PC-3 (cell line): ENCODE measurements at regions not wholly inside any gene's neighbourhood (a gene's known extent, or its start where the extent isn't known, plus 50 kb on each side); places are given as distances from the start of the nearest gene placed in this dataset.

ENCODE experiments used
- ATAC-seq: fragments of 200-7000 bp; cut with Tn5 transposase; 2 replicates; pipeline ENCODE4 v1.9.1; 2020; ENCODE audit warnings: mild to moderate bottlenecking, moderate library complexity
- BruUV-seq: library from RNA; stranded (reverse); fragments of 400-500 nt; replicated peaks from 2 replicates; lab custom pipeline; 2021; lab: Mats Ljungman, UMichigan
- CTCF ChIA-PET: fragments of 300-600 bp; sonication (Branson Sonifier 250); formaldehyde crosslinking; loops from one replicate; lab custom pipeline; 2022; ENCODE audit warnings: antibody characterized with exemption; lab: Charles Lee
- POLR2A ChIA-PET: fragments of 300-600 bp; sonication (Branson Sonifier 250); formaldehyde crosslinking; loops from one replicate; lab custom pipeline; 2022; ENCODE audit warnings: antibody characterized with exemption; ENCODE audit not compliant: unreplicated experiment; lab: Charles Lee
- DNase-seq: peaks from one replicate; pipeline ENCODE4 v3.0.0-alpha.2; 2015
- H2AFZ ChIP-seq: fragments of 300-600 bp; sonication (generic); 2 replicates; pipeline ENCODE4 v1.6.0; 2016; ENCODE audit warnings: antibody characterized with exemption, low read length
- H3F3A ChIP-seq: fragments of 300-600 bp; sonication (generic); one replicate; pipeline ENCODE4 v1.6.0; 2017; ENCODE audit warnings: antibody characterized with exemption, low read length, control low read depth, mild to moderate bottlenecking; ENCODE audit not compliant: unreplicated experiment
- H3K27ac ChIP-seq: fragments of 300-600 bp; sonication (generic); 2 replicates; pipeline ENCODE4 v1.5.1; 2016; ENCODE audit warnings: mild to moderate bottlenecking, low read length
- H3K27me3 ChIP-seq: fragments of 300-600 bp; sonication (generic); 2 replicates; pipeline ENCODE4 v1.6.1; 2016; ENCODE audit warnings: low read length, mixed read lengths
- H3K36me3 ChIP-seq: fragments of 300-600 bp; sonication (generic); 2 replicates; pipeline ENCODE4 v1.6.1; 2016; ENCODE audit warnings: low read depth, mixed run types, low read length, mixed read lengths
- H3K4me1 ChIP-seq: fragments of 300-600 bp; sonication (generic); 2 replicates; pipeline ENCODE4 v1.5.1; 2016; ENCODE audit warnings: low read length; ENCODE audit not compliant: insufficient read depth
- H3K4me2 ChIP-seq: fragments of 300-600 bp; sonication (generic); 2 replicates; pipeline ENCODE4 v1.6.0; 2016; ENCODE audit warnings: low read length
- H3K4me3 ChIP-seq: fragments of 300-600 bp; sonication (generic); 2 replicates; pipeline ENCODE4 v1.5.1; 2016; ENCODE audit warnings: mild to moderate bottlenecking, low read length, mixed read lengths
- H3K79me2 ChIP-seq: fragments of 300-600 bp; sonication (generic); 2 replicates; pipeline ENCODE4 v1.6.1; 2017; ENCODE audit warnings: low read length, mixed read lengths
- H3K9ac ChIP-seq: fragments of 300-600 bp; sonication (generic); 2 replicates; pipeline ENCODE4 v1.6.0; 2016; ENCODE audit warnings: mild to moderate bottlenecking, low read length
- H3K9me2 ChIP-seq: fragments of 300-600 bp; sonication (generic); replicated peaks from 2 replicates; pipeline ENCODE4 v1.6.1; 2016; ENCODE audit warnings: mixed run types, low read length, mixed read lengths
- H3K9me3 ChIP-seq: fragments of 300-600 bp; sonication (generic); 2 replicates; pipeline ENCODE4 v1.6.1; 2016; ENCODE audit warnings: low read length, mixed read lengths
- H4K20me1 ChIP-seq: fragments of 300-600 bp; sonication (generic); 2 replicates; pipeline ENCODE4 v1.6.1; 2016; ENCODE audit warnings: low read length, mixed read lengths
- EZH2 ChIP-seq: fragments of 300-600 bp; sonication (generic); IDR thresholded peaks from one replicate; pipeline ENCODE4 v1.6.1; 2017; ENCODE audit warnings: antibody characterized with exemption, mild to moderate bottlenecking, low read length; ENCODE audit not compliant: unreplicated experiment
- EZH2phosphoT487 ChIP-seq: fragments of 300-600 bp; sonication (generic); IDR thresholded peaks from 2 replicates; pipeline ENCODE4 v1.6.1; 2018; ENCODE audit warnings: mild to moderate bottlenecking, antibody characterized with exemption, low read length, borderline replicate concordance
- intact Hi-C: fragments of 100-400 bp; cut with micrococcal nuclease; formaldehyde crosslinking; loops from 2 replicates; pipeline ENCODE4 v1.9.0; 2023
- TF ChIP-seq, protein P1 (sequence below): fragments of 300-600 bp; sonication (generic); conservative IDR thresholded peaks from 2 replicates; pipeline ENCODE4 v1.5.1; 2017; ENCODE audit warnings: antibody characterized with exemption, low read depth, mild to moderate bottlenecking, low read length

DNA sequence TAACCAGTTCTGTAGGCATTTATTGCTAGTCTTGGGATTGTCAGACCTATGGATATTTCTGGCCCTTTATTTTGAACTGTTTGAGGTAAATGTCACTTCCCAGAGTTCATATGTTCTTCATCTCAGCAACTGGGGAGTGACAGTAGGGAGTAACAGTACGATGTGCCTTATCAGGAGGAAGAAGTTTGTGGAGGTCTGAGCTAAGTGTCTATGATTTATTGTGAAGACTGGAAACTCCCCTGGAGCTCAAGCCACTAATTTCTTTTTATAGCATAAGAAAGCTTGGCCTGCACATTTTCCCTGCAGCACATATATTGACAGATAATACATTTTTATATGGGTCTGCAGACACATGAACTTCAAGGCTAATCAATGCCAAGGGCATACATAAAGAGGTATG, 383.8 kb downstream of the GRXCR1 start:
- H3K4me2 ChIP-seq = no peak overlapping the region
- ATAC-seq (no peak), DNase-seq (no peak)
- intact Hi-C loops = no loop called here
- ChIA-PET CTCF (no interaction called here), POLR2A (no interaction called here)
- H2AFZ ChIP-seq = no peak overlapping the region
- H3K79me2 ChIP-seq = no peaks in the 10 kb centered on the region
- H3K9me3 ChIP-seq = no peaks in the 10 kb centered on the region
- H3F3A ChIP-seq = no peaks in the 10 kb centered on the region
- H3K27me3 ChIP-seq = no peaks in the 10 kb centered on the region
- no peaks in the 10 kb centered on the region for H4K20me1 ChIP-seq
- no peaks in the 10 kb centered on the region for H3K36me3 ChIP-seq
- no TSS peak for BruUV-seq
- H3K9me2 ChIP-seq = no peaks in the 10 kb centered on the region
- no peak overlapping the region for H3K27ac ChIP-seq
- H3K4me3 ChIP-seq = no peak overlapping the region
- no peak overlapping the region for H3K9ac ChIP-seq
- H3K4me1 ChIP-seq = peaks cover 10% of the 10 kb centered on the region
- TF ChIP-seq EZH2phosphoT487 = no peak
- TF ChIP-seq, protein P1, sequence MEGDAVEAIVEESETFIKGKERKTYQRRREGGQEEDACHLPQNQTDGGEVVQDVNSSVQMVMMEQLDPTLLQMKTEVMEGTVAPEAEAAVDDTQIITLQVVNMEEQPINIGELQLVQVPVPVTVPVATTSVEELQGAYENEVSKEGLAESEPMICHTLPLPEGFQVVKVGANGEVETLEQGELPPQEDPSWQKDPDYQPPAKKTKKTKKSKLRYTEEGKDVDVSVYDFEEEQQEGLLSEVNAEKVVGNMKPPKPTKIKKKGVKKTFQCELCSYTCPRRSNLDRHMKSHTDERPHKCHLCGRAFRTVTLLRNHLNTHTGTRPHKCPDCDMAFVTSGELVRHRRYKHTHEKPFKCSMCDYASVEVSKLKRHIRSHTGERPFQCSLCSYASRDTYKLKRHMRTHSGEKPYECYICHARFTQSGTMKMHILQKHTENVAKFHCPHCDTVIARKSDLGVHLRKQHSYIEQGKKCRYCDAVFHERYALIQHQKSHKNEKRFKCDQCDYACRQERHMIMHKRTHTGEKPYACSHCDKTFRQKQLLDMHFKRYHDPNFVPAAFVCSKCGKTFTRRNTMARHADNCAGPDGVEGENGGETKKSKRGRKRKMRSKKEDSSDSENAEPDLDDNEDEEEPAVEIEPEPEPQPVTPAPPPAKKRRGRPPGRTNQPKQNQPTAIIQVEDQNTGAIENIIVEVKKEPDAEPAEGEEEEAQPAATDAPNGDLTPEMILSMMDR = no peak
- TF ChIP-seq EZH2 = no peak

GRCh38 chr4:43277003-43277402, 384.5 kb downstream of the GRXCR1 start:
- no peaks in the 10 kb centered on the region for H4K20me1 ChIP-seq
- no peak overlapping the region for H2AFZ ChIP-seq
- no peaks in the 10 kb centered on the region for H3K9me3 ChIP-seq
- no peaks in the 10 kb centered on the region for H3K9me2 ChIP-seq
- H3K27me3 ChIP-seq = no peaks in the 10 kb centered on the region
- peaks cover 10% of the 10 kb centered on the region for H3K4me1 ChIP-seq
- ChIA-PET POLR2A (no interaction called here), CTCF (no interaction called here)
- intact Hi-C loops = no loop called here
- ATAC-seq (peak; percentile 85), DNase-seq (peak; percentile 54)
- no peak overlapping the region for H3K4me3 ChIP-seq
- no peak overlapping the region for H3K27ac ChIP-seq
- H3K9ac ChIP-seq = no peak overlapping the region
- BruUV-seq = no TSS peak
- TF ChIP-seq EZH2phosphoT487 = no peak
- no peak for TF ChIP-seq EZH2
- TF ChIP-seq, protein P1 = no peak
- H3F3A ChIP-seq = no peaks in the 10 kb centered on the region
- H3K4me2 ChIP-seq = no peak overlapping the region; the same call in 1 of the 2 replicates
- H3K36me3 ChIP-seq = no peaks in the 10 kb centered on the region
- H3K79me2 ChIP-seq = no peaks in the 10 kb centered on the region

GRCh38 chr4:43282534-43282933, 390.0 kb downstream of the GRXCR1 start:
- ChIA-PET POLR2A (interaction anchor here (0.5 kb wide), 1 partner anchor 15 kb away, joined by 14 read pairs; no protein-coding TSS in a partner anchor), CTCF (no interaction called here)
- intact Hi-C loops = no loop called here
- Histone ChIP-seq H3K4me3 (no peak overlapping the region), H3K27ac (no peak overlapping the region), H4K20me1 (no peaks in the 10 kb centered on the region), H3F3A (no peaks in the 10 kb centered on the region), H3K9me3 (no peaks in the 10 kb centered on the region), H3K4me2 (no peak overlapping the region), H3K9ac (no peak overlapping the region), H3K79me2 (no peaks in the 10 kb centered on the region), H2AFZ (no peak overlapping the region), H3K36me3 (no peaks in the 10 kb centered on the region), H3K4me1 (0 out of 2 replicates have a peak, but pooled peaks cover under 1% of the 10 kb centered on the region), H3K9me2 (no peaks in the 10 kb centered on the region), H3K27me3 (no peaks in the 10 kb centered on the region)
- TF ChIP-seq EZH2phosphoT487 (no peak), EZH2 (no peak)
- TF ChIP-seq, protein P1 = no peak
- no peak for ATAC-seq
- BruUV-seq = no TSS peak
- no peak for DNase-seq
